ENCODE measurements at regions not wholly inside any gene's neighbourhood (a gene's known extent, or its start where the extent isn't known, plus 50 kb on each side); places are given as distances from the start of the nearest gene placed in this dataset.
A peak's percentile ranks its signal among the peaks of the same experiment; 100 is the strongest.

- no peaks in the 10 kb centered on the region for H3K27me3 ChIP-seq (replicated peaks; ENCODE audit: control insufficient read depth, insufficient read depth, low read length)
- H3K4me1 ChIP-seq: no peaks in the 10 kb centered on the region
- no peaks in the 10 kb centered on the region for H3K9me3 Mint-ChIP-seq (ENCODE audit: unreplicated experiment)
- no peaks in the 10 kb centered on the region for H3K27me3 Mint-ChIP-seq (ENCODE audit: insufficient read depth, unreplicated experiment)
- ChIA-PET POLR2A (no interaction called here), CTCF (no interaction called here)
- H3K36me3 ChIP-seq (ENCODE audit: control insufficient read depth, insufficient read depth, low read length): no peaks in the 10 kb centered on the region
- H3K4me3 Mint-ChIP-seq (ENCODE audit: unreplicated experiment): no peak overlapping the region
- DNase-seq: peak in 1 of 2 experiments; percentile 19
- intact Hi-C loops (cut with micrococcal nuclease; ENCODE audit: unreplicated experiment): no loop called here
- no peaks in the 10 kb centered on the region for H3K9me3 ChIP-seq
- no peak overlapping the region for H3K27ac Mint-ChIP-seq (ENCODE audit: unreplicated experiment)
- no peaks in the 10 kb centered on the region for H3K4me1 Mint-ChIP-seq (ENCODE audit: low read depth, unreplicated experiment)
- TF ChIP-seq CTCF (IDR thresholded peaks at IDR 0.05; ENCODE audit: insufficient read depth in 1 of 2, low read depth in 1 of 2, low read length in 1 of 2, severe bottlenecking in 1 of 2, unreplicated experiment in 1 of 2): peak; percentile 7 to 25
- no peak overlapping the region for H3K4me3 ChIP-seq (ENCODE audit: low read depth, low read length)
- BruUV-seq (replicated peaks): no TSS peak
- H3K36me3 Mint-ChIP-seq (ENCODE audit: insufficient read depth, unreplicated experiment): no peaks in the 10 kb centered on the region
Observed at GRCh38 chr18:57910817-57911216, 107.7 kb upstream of the ATP8B1 start.

GRCh38 chr18:57910134-57910533 lies 107.0 kb upstream of the ATP8B1 start:
- CTCF ChIA-PET: no interaction called here
- no peaks in the 10 kb centered on the region for H3K27me3 ChIP-seq (replicated peaks; ENCODE audit: control insufficient read depth, insufficient read depth, low read length)
- H3K36me3 Mint-ChIP-seq (ENCODE audit: insufficient read depth, unreplicated experiment): no peaks in the 10 kb centered on the region
- H3K27ac Mint-ChIP-seq (ENCODE audit: unreplicated experiment): no peak overlapping the region
- no peaks in the 10 kb centered on the region for H3K36me3 ChIP-seq (ENCODE audit: control insufficient read depth, insufficient read depth, low read length)
- no peaks in the 10 kb centered on the region for H3K9me3 ChIP-seq
- no peaks in the 10 kb centered on the region for H3K4me1 Mint-ChIP-seq (ENCODE audit: low read depth, unreplicated experiment)
- POLR2A ChIA-PET: no interaction called here
- H3K4me3 ChIP-seq (ENCODE audit: low read depth, low read length): no peak overlapping the region
- TF ChIP-seq CTCF (IDR thresholded peaks at IDR 0.05; ENCODE audit: insufficient read depth in 1 of 2, low read depth in 1 of 2, low read length in 1 of 2, severe bottlenecking in 1 of 2, unreplicated experiment in 1 of 2): no peak
- no peak for DNase-seq
- no TSS peak for BruUV-seq (replicated peaks)
- no peak overlapping the region for H3K4me3 Mint-ChIP-seq (ENCODE audit: unreplicated experiment)
- no peaks in the 10 kb centered on the region for H3K27me3 Mint-ChIP-seq (ENCODE audit: insufficient read depth, unreplicated experiment)
- H3K9me3 Mint-ChIP-seq (ENCODE audit: unreplicated experiment): no peaks in the 10 kb centered on the region
- intact Hi-C loops (cut with micrococcal nuclease; ENCODE audit: unreplicated experiment): no loop called here
- no peaks in the 10 kb centered on the region for H3K4me1 ChIP-seq

- Mint-ChIP-seq H3K27ac (ENCODE audit: unreplicated experiment) (no peak overlapping the region), H3K4me3 (ENCODE audit: unreplicated experiment) (no peak overlapping the region), H3K36me3 (ENCODE audit: insufficient read depth, unreplicated experiment) (no peaks in the 10 kb centered on the region), H3K9me3 (ENCODE audit: unreplicated experiment) (no peaks in the 10 kb centered on the region), H3K4me1 (ENCODE audit: low read depth, unreplicated experiment) (no peaks in the 10 kb centered on the region), H3K27me3 (ENCODE audit: insufficient read depth, unreplicated experiment) (no peaks in the 10 kb centered on the region)
- Histone ChIP-seq H3K9me3 (no peaks in the 10 kb centered on the region), H3K36me3 (ENCODE audit: control insufficient read depth, insufficient read depth, low read length) (no peaks in the 10 kb centered on the region), H3K4me3 (ENCODE audit: low read depth, low read length) (no peak overlapping the region), H3K27me3 (replicated peaks; ENCODE audit: control insufficient read depth, insufficient read depth, low read length) (no peaks in the 10 kb centered on the region), H3K4me1 (no peaks in the 10 kb centered on the region)
- CTCF ChIA-PET: no interaction called here
- TF ChIP-seq CTCF (IDR thresholded peaks at IDR 0.05; ENCODE audit: insufficient read depth in 1 of 2, low read depth in 1 of 2, low read length in 1 of 2, severe bottlenecking in 1 of 2, unreplicated experiment in 1 of 2): no peak
- no TSS peak for BruUV-seq (replicated peaks)
- POLR2A ChIA-PET: no interaction called here
- DNase-seq: no peak
- intact Hi-C loops (cut with micrococcal nuclease; ENCODE audit: unreplicated experiment): no loop called here
Observed at GRCh38 chr18:57909620-57910019, 106.5 kb upstream of the ATP8B1 start.
